ENCODE measurements at regions not wholly inside any gene's neighbourhood (a gene's known extent, or its start where the extent isn't known, plus 50 kb on each side); places are given as distances from the start of the nearest gene placed in this dataset.
"Not testable (repeated sequence)": the region's sequence is repeated elsewhere in the genome, so short reads cannot be mapped to it uniquely, and the experiment has no call there.

DNA sequence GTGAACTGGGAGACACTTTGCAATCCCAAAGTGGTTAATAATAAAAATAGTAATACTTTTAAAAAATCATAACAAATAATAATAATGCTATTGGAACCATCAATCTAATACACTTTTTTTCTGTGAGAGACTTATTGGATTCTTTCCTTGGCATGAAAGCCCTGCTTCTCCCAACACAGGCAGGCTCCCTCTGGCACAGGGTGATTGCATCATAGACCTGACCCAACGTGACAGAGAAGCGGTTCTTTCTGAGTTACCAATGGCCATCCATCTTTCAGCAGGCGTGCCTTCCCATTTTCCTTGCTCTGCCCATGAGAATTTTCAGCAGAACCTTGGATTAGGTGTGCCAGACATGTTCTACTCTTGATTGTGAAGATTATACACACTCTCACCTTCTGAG is 242.6 kb upstream of the PLGLB2 start:
- TF ChIP-seq, protein P1, sequence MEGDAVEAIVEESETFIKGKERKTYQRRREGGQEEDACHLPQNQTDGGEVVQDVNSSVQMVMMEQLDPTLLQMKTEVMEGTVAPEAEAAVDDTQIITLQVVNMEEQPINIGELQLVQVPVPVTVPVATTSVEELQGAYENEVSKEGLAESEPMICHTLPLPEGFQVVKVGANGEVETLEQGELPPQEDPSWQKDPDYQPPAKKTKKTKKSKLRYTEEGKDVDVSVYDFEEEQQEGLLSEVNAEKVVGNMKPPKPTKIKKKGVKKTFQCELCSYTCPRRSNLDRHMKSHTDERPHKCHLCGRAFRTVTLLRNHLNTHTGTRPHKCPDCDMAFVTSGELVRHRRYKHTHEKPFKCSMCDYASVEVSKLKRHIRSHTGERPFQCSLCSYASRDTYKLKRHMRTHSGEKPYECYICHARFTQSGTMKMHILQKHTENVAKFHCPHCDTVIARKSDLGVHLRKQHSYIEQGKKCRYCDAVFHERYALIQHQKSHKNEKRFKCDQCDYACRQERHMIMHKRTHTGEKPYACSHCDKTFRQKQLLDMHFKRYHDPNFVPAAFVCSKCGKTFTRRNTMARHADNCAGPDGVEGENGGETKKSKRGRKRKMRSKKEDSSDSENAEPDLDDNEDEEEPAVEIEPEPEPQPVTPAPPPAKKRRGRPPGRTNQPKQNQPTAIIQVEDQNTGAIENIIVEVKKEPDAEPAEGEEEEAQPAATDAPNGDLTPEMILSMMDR (IDR thresholded peaks at IDR 0.05): not testable (repeated sequence)
- TF ChIP-seq POLR2A (IDR thresholded peaks at IDR 0.05): not testable (repeated sequence)

Data from lower leg skin (tissue), 3 donors.